RWPE1 (cell line): ENCODE measurements at regions not wholly inside any gene's neighbourhood (a gene's known extent, or its start where the extent isn't known, plus 50 kb on each side); places are given as distances from the start of the nearest gene placed in this dataset.

Experiments used
- CTCF ChIA-PET: fragments of 350-600 bp; sonication (Branson Sonifier 250); formaldehyde crosslinking; extraction: SDS; loops from one replicate; lab custom pipeline; 2021; lab: Yijun Ruan, JAX
- POLR2A ChIA-PET: fragments of 400-600 bp; formaldehyde crosslinking; extraction: SDS; loops from one replicate; lab custom pipeline; 2020; ENCODE audit warnings: antibody characterized with exemption; ENCODE audit not compliant: low non-redundant PET; lab: Yijun Ruan, JAX
- DNase-seq: peaks from one replicate; pipeline ENCODE4 v3.0.0; 2012; ENCODE audit warnings: low spot score
- H3K27ac ChIP-seq: fragments of 450-650 bp; 2 replicates; pipeline ENCODE4 v1.5.1; 2017
- TF ChIP-seq, protein P1 (sequence below): fragments of 450-650 bp; conservative IDR thresholded peaks from 2 replicates; pipeline ENCODE4 v1.5.1; 2017; ENCODE audit warnings: low read depth, mild to moderate bottlenecking

DNA sequence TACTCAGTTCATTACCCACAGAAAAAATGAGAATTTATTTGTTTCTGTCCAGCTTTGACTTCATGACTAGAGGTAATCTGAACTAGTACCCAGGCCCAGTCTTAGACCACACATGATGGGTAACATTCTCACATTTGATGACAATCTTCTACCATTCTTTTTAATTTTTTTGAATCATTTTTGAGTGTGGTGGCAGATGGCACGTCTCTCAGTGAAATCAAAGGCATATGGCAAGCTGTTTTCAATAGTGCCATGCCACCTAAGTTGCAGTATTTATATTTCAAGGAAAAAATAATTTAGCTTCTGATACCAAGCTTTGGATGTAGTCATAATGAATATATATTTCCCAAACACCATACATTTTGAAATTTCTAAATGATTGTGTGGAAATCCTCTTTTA, 88.8 kb upstream of the HS3ST5 start:
- no peak overlapping the region for H3K27ac ChIP-seq
- CTCF ChIA-PET, result interaction anchor here (0.6 kb wide), 1 partner anchor 101 kb away, joined by 3 read pairs; no protein-coding TSS in a partner anchor
- POLR2A ChIA-PET, result no interaction called here
- DNase-seq, result no peak
- TF ChIP-seq, protein P1, sequence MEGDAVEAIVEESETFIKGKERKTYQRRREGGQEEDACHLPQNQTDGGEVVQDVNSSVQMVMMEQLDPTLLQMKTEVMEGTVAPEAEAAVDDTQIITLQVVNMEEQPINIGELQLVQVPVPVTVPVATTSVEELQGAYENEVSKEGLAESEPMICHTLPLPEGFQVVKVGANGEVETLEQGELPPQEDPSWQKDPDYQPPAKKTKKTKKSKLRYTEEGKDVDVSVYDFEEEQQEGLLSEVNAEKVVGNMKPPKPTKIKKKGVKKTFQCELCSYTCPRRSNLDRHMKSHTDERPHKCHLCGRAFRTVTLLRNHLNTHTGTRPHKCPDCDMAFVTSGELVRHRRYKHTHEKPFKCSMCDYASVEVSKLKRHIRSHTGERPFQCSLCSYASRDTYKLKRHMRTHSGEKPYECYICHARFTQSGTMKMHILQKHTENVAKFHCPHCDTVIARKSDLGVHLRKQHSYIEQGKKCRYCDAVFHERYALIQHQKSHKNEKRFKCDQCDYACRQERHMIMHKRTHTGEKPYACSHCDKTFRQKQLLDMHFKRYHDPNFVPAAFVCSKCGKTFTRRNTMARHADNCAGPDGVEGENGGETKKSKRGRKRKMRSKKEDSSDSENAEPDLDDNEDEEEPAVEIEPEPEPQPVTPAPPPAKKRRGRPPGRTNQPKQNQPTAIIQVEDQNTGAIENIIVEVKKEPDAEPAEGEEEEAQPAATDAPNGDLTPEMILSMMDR, result no peak

DNA sequence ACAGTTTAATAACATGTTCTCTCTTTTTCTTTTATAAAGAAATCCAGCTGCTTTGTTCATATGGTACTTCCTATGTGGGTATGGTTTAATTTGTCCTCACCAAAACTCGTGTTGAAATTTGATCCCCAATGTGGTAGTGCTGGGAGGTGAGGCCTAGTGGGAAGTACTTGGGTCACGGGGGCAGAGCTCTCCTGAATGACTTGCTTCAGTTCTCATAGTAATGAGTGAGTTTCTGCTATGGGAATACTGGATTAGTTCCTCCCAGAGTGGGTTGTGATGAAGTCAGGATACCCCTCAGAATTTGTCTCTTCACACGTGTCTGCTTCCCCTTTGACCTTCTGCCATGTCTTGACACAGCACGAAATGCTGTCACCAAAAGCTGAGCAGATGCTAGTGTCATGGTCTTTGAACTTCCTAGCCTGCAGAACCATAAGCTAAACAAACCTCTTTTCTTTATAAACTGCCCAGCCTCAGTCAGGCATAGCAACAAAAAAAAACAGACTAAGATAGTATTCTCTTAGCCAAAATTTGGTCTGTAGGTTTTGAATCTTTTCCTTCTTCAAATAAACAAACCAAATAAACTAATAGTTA, 87.8 kb upstream of the HS3ST5 start:
- ChIA-PET CTCF (interaction anchor here (0.6 kb wide), 1 partner anchor 182 kb away, joined by 3 read pairs; no protein-coding TSS in a partner anchor), POLR2A (no interaction called here)
- H3K27ac ChIP-seq, result no peak overlapping the region
- no peak for DNase-seq
- TF ChIP-seq, protein P1, result no peak

DNA sequence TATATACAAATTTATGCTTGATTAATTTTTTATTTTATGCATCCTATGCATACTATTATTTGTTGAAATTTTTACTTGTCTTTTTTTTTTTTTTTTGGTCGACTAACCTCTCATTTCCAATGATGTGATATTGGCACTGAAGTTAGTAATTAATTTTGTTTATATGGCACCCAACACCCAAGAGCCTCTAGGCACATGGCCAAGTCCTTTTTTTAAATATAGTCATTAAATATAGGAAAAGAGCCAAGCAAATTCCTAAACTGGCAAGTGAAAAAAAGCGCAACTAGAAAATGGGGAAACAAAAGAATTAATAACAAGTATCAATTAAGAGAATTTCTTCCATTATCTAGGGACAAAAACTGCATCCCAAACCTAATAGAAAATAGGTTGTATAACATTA, 85.5 kb upstream of the HS3ST5 start:
- TF ChIP-seq, protein P1, result no peak
- no peak for DNase-seq
- H3K27ac ChIP-seq, result no peak overlapping the region
- ChIA-PET CTCF (interaction anchor here (1.2 kb wide), 1 partner anchor 16 kb away, joined by 3 read pairs; no protein-coding TSS in a partner anchor), POLR2A (no interaction called here)

DNA sequence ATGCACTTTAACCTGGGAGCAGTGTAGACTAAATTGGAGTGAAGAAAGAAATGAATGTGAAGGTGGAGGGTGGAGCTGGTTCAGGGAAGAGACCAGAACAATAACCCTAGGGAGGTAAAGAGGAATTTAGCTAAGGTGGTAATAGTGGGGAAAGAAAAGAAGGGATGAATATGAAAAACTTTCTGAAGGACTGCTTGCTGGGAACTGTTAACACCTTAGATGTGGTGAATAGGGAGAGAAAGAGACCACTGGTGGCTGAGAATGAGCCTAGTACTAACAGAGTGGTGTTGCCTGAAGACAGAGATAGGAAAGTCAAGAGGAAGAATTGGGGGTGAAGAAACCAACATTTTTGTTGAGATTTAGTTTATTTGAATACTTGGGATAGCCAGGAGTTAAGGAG, 78.4 kb upstream of the HS3ST5 start:
- no peak for DNase-seq
- TF ChIP-seq, protein P1, result no peak
- ChIA-PET CTCF (no interaction called here), POLR2A (no interaction called here)
- H3K27ac ChIP-seq, result no peak overlapping the region

DNA sequence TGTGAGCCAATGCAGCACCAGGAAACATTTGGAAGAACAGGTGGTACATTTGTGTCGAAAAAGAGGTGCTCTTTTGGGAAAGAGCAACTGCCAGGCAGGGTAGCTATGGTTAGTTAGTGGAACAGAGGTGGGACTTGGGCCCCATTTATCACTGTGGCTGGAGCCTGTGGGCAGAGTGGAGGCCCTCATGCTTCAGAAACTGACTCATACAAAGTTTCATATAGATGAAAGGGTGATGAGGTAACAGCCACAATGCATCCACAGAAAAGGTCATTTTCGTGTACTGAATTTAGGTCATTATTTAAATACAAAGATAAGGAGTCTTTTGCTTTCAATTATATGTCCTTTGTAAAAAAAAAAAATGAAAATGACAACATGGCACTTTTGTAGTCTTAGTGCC, 76.4 kb upstream of the HS3ST5 start:
- POLR2A ChIA-PET, result no interaction called here
- no peak for DNase-seq
- TF ChIP-seq, protein P1, result no peak
- CTCF ChIA-PET, result no interaction called here
- H3K27ac ChIP-seq, result no peak overlapping the region

DNA sequence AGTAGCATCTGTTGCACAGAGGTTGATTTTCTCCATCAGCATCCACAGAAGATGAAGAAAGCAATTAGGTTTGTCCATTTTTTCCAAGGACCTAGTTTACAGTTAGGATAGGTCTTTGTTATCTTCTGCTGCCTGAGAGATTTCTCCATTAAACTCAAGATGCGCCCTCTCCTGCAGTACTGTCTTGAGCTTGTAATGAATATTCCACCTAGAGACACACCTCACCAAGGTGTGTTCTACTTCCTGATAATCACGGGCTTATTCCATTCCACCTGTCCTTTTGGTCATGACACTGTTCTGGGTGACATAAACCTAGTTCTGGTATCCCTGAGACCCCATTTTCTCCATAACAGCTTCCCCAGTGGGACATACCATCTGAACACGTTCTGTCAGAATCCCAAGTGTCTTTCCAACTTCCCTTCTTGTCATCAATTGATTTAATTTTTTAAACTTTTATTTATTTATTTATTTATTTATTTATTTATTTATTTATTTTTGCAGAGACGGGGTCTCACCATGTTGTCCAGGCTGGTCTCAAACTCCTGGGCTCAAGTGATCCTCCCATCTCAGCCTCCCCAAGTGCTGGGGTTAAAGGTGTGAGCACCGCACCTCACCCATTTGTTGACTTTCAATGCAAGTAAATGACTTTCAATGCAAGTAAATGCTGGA, 75.6 kb upstream of the HS3ST5 start:
- CTCF ChIA-PET, result no interaction called here
- POLR2A ChIA-PET, result no interaction called here

More for the DNA sequence above, 75.6 kb upstream of the HS3ST5 start:
- H3K27ac ChIP-seq, result no peak overlapping the region
- TF ChIP-seq, protein P1, result no peak
- DNase-seq, result no peak
